ENCODE measurements at regions not wholly inside any gene's neighbourhood (a gene's known extent, or its start where the extent isn't known, plus 50 kb on each side); places are given as distances from the start of the nearest gene placed in this dataset.

GRCh38 chr1:214184992-214185391 is 96.0 kb upstream of the SMYD2 start:
- intact Hi-C loops (cut with DNase I) = no loop called here
- H3K9me3 ChIP-seq = no peaks in the 10 kb centered on the region
- H3K27me3 ChIP-seq = peaks cover 44% of the 10 kb centered on the region
- no peaks in the 10 kb centered on the region for H3K36me3 ChIP-seq
- no peak for DNase-seq
- no peak overlapping the region for H3K4me3 ChIP-seq
- TF ChIP-seq, protein P1, sequence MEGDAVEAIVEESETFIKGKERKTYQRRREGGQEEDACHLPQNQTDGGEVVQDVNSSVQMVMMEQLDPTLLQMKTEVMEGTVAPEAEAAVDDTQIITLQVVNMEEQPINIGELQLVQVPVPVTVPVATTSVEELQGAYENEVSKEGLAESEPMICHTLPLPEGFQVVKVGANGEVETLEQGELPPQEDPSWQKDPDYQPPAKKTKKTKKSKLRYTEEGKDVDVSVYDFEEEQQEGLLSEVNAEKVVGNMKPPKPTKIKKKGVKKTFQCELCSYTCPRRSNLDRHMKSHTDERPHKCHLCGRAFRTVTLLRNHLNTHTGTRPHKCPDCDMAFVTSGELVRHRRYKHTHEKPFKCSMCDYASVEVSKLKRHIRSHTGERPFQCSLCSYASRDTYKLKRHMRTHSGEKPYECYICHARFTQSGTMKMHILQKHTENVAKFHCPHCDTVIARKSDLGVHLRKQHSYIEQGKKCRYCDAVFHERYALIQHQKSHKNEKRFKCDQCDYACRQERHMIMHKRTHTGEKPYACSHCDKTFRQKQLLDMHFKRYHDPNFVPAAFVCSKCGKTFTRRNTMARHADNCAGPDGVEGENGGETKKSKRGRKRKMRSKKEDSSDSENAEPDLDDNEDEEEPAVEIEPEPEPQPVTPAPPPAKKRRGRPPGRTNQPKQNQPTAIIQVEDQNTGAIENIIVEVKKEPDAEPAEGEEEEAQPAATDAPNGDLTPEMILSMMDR (IDR thresholded peaks at IDR 0.05) = no peak
- ATAC-seq = no peak
- no peaks in the 10 kb centered on the region for H3K4me1 ChIP-seq
- H3K27ac ChIP-seq = no peak overlapping the region

DNA sequence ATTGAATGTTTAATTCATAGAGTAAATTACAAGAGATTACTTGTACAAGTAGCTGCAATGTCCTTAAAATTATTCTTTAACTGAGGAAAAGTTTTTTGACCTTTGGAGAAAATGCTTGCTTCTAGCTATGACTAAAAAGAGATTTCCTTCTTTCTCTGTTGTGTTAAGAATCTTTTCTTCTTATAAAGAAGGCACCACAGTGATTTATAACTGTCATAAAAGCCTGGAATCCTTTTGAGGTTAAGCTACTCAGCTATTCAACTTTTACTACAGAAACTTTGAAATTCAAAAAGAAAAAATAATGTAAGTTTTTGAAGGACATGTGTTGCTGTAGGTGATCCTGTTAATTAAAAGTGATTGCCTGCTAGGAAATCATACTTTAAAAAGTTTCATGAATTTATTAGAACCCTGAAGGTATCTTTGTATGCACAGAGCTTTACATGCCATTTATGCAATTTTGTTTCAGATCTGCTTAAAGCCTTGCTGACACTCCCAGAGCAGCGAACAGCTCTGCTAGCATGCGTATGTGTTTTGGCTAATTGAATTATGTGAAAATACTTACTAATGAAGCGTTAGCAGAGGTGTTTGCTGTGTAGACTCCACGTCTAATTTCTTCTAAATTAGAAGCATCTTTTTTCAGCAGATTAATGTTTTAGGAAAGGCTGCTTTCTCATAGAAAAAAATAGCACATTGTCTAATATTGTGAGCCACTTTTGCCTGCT is 94.7 kb upstream of the SMYD2 start:
- ATAC-seq = no peak
- no peak for DNase-seq
- Histone ChIP-seq H3K27me3 (peaks cover 48% of the 10 kb centered on the region), H3K4me1 (no peaks in the 10 kb centered on the region), H3K36me3 (no peaks in the 10 kb centered on the region), H3K4me3 (no peak overlapping the region), H3K27ac (no peak overlapping the region), H3K9me3 (no peaks in the 10 kb centered on the region)
- intact Hi-C loops (cut with DNase I) = no loop called here
- TF ChIP-seq, protein P1 (IDR thresholded peaks at IDR 0.05) = no peak

GRCh38 chr1:214187121-214187900 is 93.6 kb upstream of the SMYD2 start:
- H3K27me3 ChIP-seq = peaks cover 53% of the 10 kb centered on the region
- H3K4me1 ChIP-seq = no peaks in the 10 kb centered on the region
- TF ChIP-seq, protein P1 (IDR thresholded peaks at IDR 0.05) = no peak
- no peaks in the 10 kb centered on the region for H3K9me3 ChIP-seq
- no peak overlapping the region for H3K27ac ChIP-seq
- H3K4me3 ChIP-seq = no peak overlapping the region
- no peaks in the 10 kb centered on the region for H3K36me3 ChIP-seq
- intact Hi-C loops (cut with DNase I) = no loop called here
- DNase-seq = no peak
- ATAC-seq = no peak

DNA sequence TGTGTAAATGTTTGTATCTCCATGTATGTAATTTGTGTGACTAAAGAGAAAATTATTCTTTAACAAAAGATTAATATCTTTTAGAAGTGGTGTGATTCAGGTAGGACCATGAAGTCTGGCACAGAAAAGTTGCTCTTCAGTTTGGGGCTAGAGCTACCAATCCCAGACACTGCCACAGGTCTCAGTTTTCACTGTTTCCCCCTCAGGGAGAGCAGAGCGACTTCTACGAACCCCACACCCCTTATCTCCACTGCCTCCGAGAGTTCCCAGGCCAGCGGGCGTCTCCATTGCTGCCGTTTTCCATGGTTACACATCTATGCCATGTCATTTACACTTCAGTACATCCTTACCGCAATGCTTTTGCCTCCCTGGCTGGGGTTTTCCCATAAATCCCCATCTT is 93.0 kb upstream of the SMYD2 start:
- H3K27me3 ChIP-seq = peaks cover 53% of the 10 kb centered on the region
- H3K36me3 ChIP-seq = no peaks in the 10 kb centered on the region
- no peaks in the 10 kb centered on the region for H3K9me3 ChIP-seq
- intact Hi-C loops (cut with DNase I) = no loop called here
- DNase-seq = no peak
- H3K4me1 ChIP-seq = no peaks in the 10 kb centered on the region
- no peak for ATAC-seq
- no peak overlapping the region for H3K4me3 ChIP-seq
- TF ChIP-seq, protein P1 (IDR thresholded peaks at IDR 0.05) = no peak
- no peak overlapping the region for H3K27ac ChIP-seq

DNA sequence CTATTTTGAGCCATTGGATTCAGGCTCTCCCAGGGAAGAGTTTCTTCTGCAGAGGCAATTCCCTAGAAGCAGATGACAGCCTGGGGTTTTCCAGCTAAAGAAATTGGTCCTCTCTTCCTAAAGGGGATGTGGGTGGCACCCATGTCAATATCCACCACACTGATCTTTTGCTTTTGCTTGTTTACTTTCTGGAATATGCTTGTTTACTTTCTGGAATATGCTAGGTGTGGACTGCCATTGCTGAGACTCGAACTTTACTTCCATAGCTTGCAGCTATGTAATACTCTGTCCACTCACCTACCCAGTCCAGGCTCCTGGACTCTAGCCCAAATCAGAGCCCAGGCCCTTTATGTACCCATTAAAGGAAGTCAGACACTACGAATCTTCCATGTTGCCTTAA is 92.1 kb upstream of the SMYD2 start:
- Histone ChIP-seq H3K4me3 (no peak overlapping the region), H3K27me3 (peaks cover 57% of the 10 kb centered on the region), H3K27ac (no peak overlapping the region)

More for the DNA sequence above, 92.1 kb upstream of the SMYD2 start:
- intact Hi-C loops (cut with DNase I) = no loop called here
- no peaks in the 10 kb centered on the region for H3K4me1 ChIP-seq
- no peaks in the 10 kb centered on the region for H3K36me3 ChIP-seq
- ATAC-seq (no peak), DNase-seq (no peak)
- TF ChIP-seq, protein P1 (IDR thresholded peaks at IDR 0.05) = no peak
- no peaks in the 10 kb centered on the region for H3K9me3 ChIP-seq
